ENCODE measurements at regions not wholly inside any gene's neighbourhood (a gene's known extent, or its start where the extent isn't known, plus 50 kb on each side); places are given as distances from the start of the nearest gene placed in this dataset.

GRCh38 chr10:29389935-29390334 lies 101.1 kb downstream of the LYZL1 start:
- DNase-seq (ENCODE audit: low read depth), result no peak
- TF ChIP-seq CTCF (conservative IDR thresholded peaks at IDR 0.05; ENCODE audit: low read length), result no peak
- no peak overlapping the region for H3K4me3 ChIP-seq (ENCODE audit: low read length)

- H3K4me3 ChIP-seq (ENCODE audit: low read length), result no peak overlapping the region
- peak; percentile 92 for TF ChIP-seq CTCF (conservative IDR thresholded peaks at IDR 0.05; ENCODE audit: low read length)
- peak; percentile 36 for DNase-seq (ENCODE audit: low read depth)
Observed at GRCh38 chr10:29392376-29393021, 103.6 kb downstream of the LYZL1 start.

GRCh38 chr10:29394321-29394932 lies 105.6 kb downstream of the LYZL1 start:
- no peak for DNase-seq (ENCODE audit: low read depth)
- no peak for TF ChIP-seq CTCF (conservative IDR thresholded peaks at IDR 0.05; ENCODE audit: low read length)
- no peak overlapping the region for H3K4me3 ChIP-seq (ENCODE audit: low read length)

GRCh38 chr10:29395409-29395808 lies 106.5 kb downstream of the LYZL1 start:
- no peak for DNase-seq (ENCODE audit: low read depth)
- TF ChIP-seq CTCF (conservative IDR thresholded peaks at IDR 0.05; ENCODE audit: low read length), result no peak
- no peak overlapping the region for H3K4me3 ChIP-seq (ENCODE audit: low read length)

GRCh38 chr10:29397221-29397620 lies 108.4 kb downstream of the LYZL1 start:
- no peak for DNase-seq (ENCODE audit: low read depth)
- no peak overlapping the region for H3K4me3 ChIP-seq (ENCODE audit: low read length)
- TF ChIP-seq CTCF (conservative IDR thresholded peaks at IDR 0.05; ENCODE audit: low read length), result no peak

DNA sequence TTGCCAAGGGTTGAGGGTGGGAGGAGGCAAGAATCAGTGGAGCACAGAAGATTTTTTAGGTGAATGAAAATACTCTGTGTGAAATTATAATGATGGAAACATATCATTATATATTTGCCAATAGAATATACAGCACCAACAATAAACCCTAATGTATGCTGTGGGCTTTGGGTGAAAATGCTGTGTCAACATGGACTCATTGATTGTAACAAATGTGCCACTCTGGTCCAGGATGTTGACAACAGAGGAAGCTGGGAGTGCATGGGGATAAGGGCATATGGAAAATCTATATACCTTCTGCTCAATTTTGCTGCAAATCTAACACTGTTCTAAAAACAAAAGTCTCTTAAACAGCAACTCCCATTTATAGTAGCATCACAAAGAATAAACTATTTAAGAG lies 114.3 kb downstream of the LYZL1 start:
- DNase-seq (ENCODE audit: low read depth), result no peak
- H3K4me3 ChIP-seq (ENCODE audit: low read length), result no peak overlapping the region

More for the DNA sequence above, 114.3 kb downstream of the LYZL1 start:
- no peak for TF ChIP-seq CTCF (conservative IDR thresholded peaks at IDR 0.05; ENCODE audit: low read length)

Data from AG10803 (cell line).